ENCODE measurements at regions not wholly inside any gene's neighbourhood (a gene's known extent, or its start where the extent isn't known, plus 50 kb on each side); places are given as distances from the start of the nearest gene placed in this dataset.

DNA sequence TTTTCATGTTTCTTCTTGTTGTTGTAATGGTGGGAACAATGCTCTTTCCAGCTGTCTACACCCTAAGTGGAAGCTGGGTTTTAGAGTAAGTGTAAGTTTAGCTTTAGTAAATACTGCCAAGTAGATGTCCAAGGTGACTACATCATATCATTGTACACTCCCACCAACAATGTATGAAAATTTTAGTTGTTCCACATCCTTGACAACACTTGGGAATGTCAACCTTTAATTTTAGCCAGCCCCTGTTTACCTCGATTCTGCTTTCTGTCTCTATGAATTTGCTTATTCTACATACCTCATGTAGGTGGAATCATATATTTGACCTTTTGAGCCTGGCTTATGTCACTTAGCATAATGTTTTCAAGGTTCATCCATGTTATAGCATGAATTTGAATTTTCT is 93.0 kb downstream of the MTPAP start:
- in situ Hi-C loops (cut with MboI; ENCODE audit: low pct_unique_long_range_greater_than_20kb in 2 of 9, low sequenced_read_pairs in 9 of 9, unreplicated experiment in 9 of 9): no loop called here
- Histone ChIP-seq H3K4me3 (no peak overlapping the region), H3K27ac (no peak overlapping the region), H3K4me1 (replicated peaks in 1 of 2) (no peaks in the 10 kb centered on the region)
- WGBS, 10 experiments: 0 to 100% (median 67%) methylated on average over 1 of the region's 1 CpG; no CpG with 5 or more reads in 5 of the 10 experiments
- ATAC-seq (replicated peaks in 6 of 8): no peak

DNA sequence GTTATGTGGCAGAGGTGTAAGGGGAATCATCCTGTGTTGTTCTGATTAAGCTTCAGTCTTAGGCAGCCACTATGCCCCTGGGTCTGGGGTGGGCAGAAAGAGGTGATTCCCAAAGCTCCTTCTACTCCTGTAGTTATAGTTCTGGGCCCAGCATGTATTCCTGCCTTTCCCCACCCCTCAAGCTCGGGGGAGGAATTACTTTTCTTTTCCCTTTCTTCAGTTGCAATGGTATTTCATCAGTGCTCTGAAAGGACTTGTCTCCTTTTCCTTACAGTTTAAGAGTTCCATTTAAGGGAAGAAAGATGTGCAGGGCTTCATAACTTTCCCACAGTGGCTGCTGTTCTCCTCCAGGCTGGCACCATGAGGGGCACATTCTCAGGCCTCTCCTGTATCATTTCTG is 94.2 kb downstream of the MTPAP start:
- Histone ChIP-seq H3K4me1 (replicated peaks in 1 of 2) (no peaks in the 10 kb centered on the region), H3K4me3 (no peak overlapping the region), H3K27ac (no peak overlapping the region)
- ATAC-seq (replicated peaks in 6 of 8): no peak
- WGBS, 10 experiments: 0 to 75% (median 27%) methylated on average over 1 of the region's 1 CpG; no CpG with 5 or more reads in 4 of the 10 experiments
- in situ Hi-C loops (cut with MboI; ENCODE audit: low pct_unique_long_range_greater_than_20kb in 2 of 9, low sequenced_read_pairs in 9 of 9, unreplicated experiment in 9 of 9): no loop called here

DNA sequence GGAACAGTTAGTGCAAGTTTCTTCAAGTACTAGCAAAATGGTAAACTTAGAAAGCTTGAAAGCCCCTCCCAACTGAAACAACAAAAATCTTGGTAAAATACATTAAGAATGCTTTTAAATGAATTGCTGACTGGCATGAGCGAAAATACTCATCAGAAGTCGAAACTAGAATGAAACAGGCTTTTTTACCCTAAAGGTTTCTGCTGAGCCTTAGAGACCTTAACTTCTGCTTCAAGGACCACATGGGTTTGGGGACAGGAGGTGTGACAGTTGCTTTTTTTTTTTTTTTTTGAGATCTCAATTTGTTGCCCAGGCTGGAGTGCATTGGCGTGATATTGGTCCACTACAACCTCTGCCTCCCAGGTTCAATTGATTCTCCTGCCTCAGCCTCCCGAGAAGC is 100.3 kb downstream of the MTPAP start:
- H3K4me3 ChIP-seq: no peak overlapping the region
- in situ Hi-C loops (cut with MboI; ENCODE audit: low pct_unique_long_range_greater_than_20kb in 2 of 9, low sequenced_read_pairs in 9 of 9, unreplicated experiment in 9 of 9): no loop called here
- 27 to 100% (median 92%) methylated on average over 2 to 4 of the region's 4 CpGs for WGBS, 10 experiments

DNA sequence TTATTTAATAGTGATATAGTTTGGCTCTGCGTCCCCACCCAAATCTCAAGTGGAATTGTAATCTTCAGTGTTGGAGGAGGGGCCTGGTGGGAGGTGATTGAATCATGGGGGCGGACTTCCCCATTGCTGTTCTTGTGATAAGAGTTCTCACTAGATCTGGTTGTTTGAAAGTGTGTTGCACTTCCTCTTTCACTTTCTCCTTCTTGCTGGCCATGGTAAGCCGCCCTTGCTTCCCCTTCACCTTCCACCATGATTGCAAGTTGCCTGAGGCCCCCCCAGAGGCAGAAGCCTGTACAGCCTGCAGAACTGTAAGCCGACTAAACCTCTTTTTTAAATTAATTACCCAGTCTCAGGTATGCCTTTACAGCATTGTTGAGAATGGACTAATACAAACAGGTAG is 101.4 kb downstream of the MTPAP start:
- 49 to 100% (median 94%) methylated on average over 1 to 3 of the region's 4 CpGs; no CpG with 5 or more reads in 1 of the 10 experiments for WGBS, 10 experiments
- Histone ChIP-seq H3K27ac (no peak overlapping the region), H3K4me3 (no peak overlapping the region), H3K4me1 (replicated peaks in 1 of 2) (no peaks in the 10 kb centered on the region)
- in situ Hi-C loops (cut with MboI; ENCODE audit: low pct_unique_long_range_greater_than_20kb in 2 of 9, low sequenced_read_pairs in 9 of 9, unreplicated experiment in 9 of 9): no loop called here
- ATAC-seq (replicated peaks in 6 of 8): no peak

More for the DNA sequence above, 100.3 kb downstream of the MTPAP start:
- H3K27ac ChIP-seq: no peak overlapping the region
- no peak for ATAC-seq (replicated peaks in 6 of 8)
- no peaks in the 10 kb centered on the region for H3K4me1 ChIP-seq (replicated peaks in 1 of 2)

DNA sequence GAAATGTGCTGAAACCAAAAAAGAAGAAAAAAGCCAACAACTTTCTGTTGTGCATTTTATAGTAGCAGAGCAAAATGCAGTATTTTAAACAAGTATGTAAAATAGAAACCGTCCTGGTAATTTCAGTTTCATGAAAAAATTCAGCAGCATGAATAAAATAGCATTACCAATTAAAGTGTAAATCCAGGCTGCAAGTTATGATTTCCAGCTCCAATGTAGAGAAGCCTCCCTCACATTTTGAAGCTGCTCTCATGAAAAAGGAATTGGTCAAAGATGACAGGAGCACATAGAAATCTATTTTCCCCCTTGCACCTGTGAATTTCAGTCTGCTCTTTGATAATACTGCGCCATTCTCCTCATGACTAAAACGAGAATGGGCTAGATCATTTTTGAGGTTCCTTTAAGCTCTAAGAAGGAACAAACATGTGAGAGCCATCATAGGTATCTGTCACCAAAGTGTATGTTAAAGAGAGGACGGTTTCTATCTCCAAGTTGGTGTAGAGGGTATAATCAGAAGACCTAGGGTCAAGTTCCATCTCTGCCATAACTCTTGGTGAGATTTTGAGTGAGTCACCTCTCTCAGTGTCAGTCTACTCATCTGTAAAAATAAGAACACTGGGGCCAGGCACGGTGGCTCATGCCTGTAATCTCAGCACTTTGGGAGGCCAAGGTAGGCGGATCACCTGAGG is 107.5 kb downstream of the MTPAP start:
- Histone ChIP-seq H3K27ac (no peak overlapping the region), H3K4me1 (replicated peaks in 1 of 2) (no peaks in the 10 kb centered on the region), H3K4me3 (no peak overlapping the region)
- in situ Hi-C loops (cut with MboI; ENCODE audit: low pct_unique_long_range_greater_than_20kb in 2 of 9, low sequenced_read_pairs in 9 of 9, unreplicated experiment in 9 of 9): no loop called here
- no peak for ATAC-seq (replicated peaks in 6 of 8)
- 28 to 88% (median 63%) methylated on average over 2 to 4 of the region's 6 CpGs for WGBS, 10 experiments

DNA sequence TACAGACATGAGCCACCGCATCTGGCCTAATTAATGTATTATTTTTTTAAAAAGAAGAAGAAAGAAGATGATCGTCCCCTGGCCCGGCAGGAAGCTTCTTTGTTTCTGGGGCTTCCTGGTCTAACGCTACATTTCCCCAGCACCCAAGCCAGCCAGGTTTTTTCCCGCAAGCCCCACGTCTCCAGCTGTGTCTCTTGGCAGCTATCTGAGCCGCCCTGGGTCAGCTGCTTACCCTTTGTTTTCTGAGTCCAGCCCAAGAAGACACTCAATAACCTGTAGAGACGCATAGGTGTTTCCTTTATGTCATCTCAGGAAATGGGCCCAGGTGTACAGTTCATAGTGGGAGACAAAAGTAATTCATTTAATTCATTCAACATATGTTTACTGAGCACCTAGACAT is 110.2 kb downstream of the MTPAP start:
- WGBS, 10 experiments: 67 to 100% (median 83%) methylated on average over 1 to 5 of the region's 8 CpGs; no CpG with 5 or more reads in 4 of the 10 experiments
- H3K27ac ChIP-seq: no peak overlapping the region
- ATAC-seq (replicated peaks in 6 of 8): no peak
- no peaks in the 10 kb centered on the region for H3K4me1 ChIP-seq (replicated peaks in 1 of 2)
- in situ Hi-C loops (cut with MboI; ENCODE audit: low pct_unique_long_range_greater_than_20kb in 2 of 9, low sequenced_read_pairs in 9 of 9, unreplicated experiment in 9 of 9): loop anchor here in 1 of 9 experiments (10.0 kb wide), 1 partner anchor 234 kb away; no protein-coding TSS in a partner anchor
- no peak overlapping the region for H3K4me3 ChIP-seq

DNA sequence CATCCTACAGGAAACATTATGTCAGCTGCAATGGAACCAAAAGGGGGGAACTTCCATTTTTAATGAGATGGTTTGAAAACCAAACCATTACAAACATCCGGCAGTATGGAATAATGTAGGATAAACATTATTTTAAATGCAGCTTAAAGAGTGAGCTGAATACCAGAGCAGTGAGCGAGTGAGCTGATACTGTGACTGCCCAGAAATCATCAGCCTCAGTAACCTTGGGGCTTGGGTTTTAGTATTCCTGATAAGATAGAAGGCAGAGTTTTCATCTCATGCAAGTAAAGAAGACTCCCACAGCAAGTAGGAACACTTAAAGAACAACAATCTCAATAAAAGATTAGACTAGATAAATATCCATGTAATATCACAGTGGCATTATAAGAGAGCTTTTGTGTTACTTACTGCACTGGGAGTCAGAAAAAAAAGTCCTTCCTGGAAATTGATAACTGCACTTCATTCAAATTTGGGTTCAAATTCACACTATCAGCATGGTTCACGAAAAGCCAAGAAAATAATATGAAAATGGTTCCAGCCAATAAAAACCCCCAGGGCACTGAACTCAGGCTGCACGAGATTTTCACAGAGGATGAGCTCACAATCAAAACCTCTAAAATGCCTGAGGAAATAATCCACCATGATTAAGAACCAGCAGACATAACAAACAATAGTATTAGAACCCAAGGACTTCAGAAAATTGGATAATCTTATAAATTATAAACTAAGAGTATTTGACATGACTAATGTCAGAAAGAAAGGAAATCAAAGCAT is 115.7 kb downstream of the MTPAP start:
- in situ Hi-C loops (cut with MboI; ENCODE audit: low pct_unique_long_range_greater_than_20kb in 2 of 9, low sequenced_read_pairs in 9 of 9, unreplicated experiment in 9 of 9): loop anchor here in 1 of 9 experiments (10.0 kb wide), 1 partner anchor 229 kb away; no protein-coding TSS in a partner anchor
- WGBS, 10 experiments: 43 to 100% (median 88%) methylated on average over 1 to 4 of the region's 4 CpGs
- no peak overlapping the region for H3K27ac ChIP-seq
- H3K4me3 ChIP-seq: no peak overlapping the region
- no peak for ATAC-seq (replicated peaks in 6 of 8)
- H3K4me1 ChIP-seq (replicated peaks in 1 of 2): no peaks in the 10 kb centered on the region

DNA sequence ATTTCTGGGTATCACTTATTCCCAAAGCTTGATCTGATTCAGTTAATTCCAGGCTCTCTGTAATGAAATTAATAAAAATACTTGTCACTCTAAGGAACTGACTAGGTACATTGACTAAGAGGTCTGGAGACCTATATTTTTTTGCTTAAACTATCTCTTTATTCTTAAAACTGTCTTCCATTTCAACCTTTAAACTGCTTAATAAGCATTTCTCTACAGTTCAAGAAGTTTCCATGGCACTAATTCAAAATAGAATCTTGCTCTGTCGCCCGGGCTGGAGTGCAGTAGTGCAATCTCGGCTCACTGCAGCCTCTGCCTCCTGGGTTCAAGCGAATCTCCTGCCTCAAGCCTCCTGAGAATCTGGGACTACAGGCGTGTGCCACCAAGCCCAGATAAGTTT is 117.4 kb downstream of the MTPAP start:
- in situ Hi-C loops (cut with MboI; ENCODE audit: low pct_unique_long_range_greater_than_20kb in 2 of 9, low sequenced_read_pairs in 9 of 9, unreplicated experiment in 9 of 9): loop anchor here in 1 of 9 experiments (10.0 kb wide), 1 partner anchor 227 kb away; no protein-coding TSS in a partner anchor
- 57 to 96% (median 77%) methylated on average over 1 to 5 of the region's 5 CpGs; no CpG with 5 or more reads in 4 of the 10 experiments for WGBS, 10 experiments
- Histone ChIP-seq H3K4me1 (replicated peaks in 1 of 2) (no peaks in the 10 kb centered on the region), H3K27ac (no peak overlapping the region), H3K4me3 (no peak overlapping the region)
- no peak for ATAC-seq (replicated peaks in 6 of 8)

DNA sequence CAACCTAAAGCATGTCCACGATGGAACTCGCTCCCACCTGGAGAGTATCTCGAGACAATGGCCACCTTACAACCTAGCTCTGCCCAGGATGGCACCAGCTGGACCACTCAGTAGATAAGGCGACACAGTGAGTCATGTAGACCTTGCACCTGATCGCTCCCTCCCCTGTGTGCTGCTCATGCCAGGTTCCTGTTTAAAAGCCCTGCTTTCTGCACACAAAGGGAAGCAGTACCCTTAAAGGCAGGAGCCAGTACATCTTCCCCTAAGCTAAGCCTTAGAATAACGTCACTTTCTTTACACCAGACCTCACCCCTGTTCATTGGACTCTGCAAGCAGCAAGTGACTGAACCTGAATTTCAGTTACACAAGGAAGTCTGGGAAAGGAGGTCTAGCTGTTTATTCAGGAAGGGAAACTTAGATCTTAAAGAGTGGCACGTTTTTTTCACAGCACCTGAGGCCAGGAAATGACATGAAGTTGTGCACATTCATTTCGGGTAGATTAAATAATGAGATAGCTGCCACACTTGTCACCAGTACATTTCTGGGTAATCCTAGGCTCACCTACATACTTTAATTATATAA is 117.9 kb downstream of the MTPAP start:
- in situ Hi-C loops (cut with MboI; ENCODE audit: low pct_unique_long_range_greater_than_20kb in 2 of 9, low sequenced_read_pairs in 9 of 9, unreplicated experiment in 9 of 9): loop anchor here in 1 of 9 experiments (10.0 kb wide), 1 partner anchor 226 kb away; no protein-coding TSS in a partner anchor
- 0 to 100% (median 69%) methylated on average over 1 to 8 of the region's 8 CpGs; no CpG with 5 or more reads in 1 of the 10 experiments for WGBS, 10 experiments
- ATAC-seq (replicated peaks in 6 of 8): no peak

DNA sequence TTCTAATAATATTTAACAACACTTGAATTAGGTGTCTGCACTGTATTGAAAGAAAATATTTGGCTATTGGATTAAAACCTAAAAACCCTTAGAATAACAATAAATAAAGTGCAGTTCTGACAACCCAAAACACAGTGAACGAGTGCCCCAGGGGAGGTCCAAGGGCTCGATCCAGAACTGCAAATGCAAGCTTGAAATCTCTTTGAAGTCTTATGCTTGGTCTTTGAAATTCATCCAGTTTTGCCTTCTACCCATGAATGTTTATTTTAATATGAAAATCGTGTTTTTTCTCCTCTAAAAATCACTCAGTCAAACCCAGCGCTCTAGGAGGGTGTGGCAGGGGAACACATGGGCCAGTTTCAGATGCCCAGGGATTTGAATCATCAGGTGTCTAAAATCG is 119.5 kb downstream of the MTPAP start:
- 14 to 89% (median 65%) methylated on average over 1 to 5 of the region's 5 CpGs; no CpG with 5 or more reads in 2 of the 10 experiments for WGBS, 10 experiments
- in situ Hi-C loops (cut with MboI; ENCODE audit: low pct_unique_long_range_greater_than_20kb in 2 of 9, low sequenced_read_pairs in 9 of 9, unreplicated experiment in 9 of 9): no loop called here
- Histone ChIP-seq H3K4me1 (replicated peaks in 1 of 2) (no peaks in the 10 kb centered on the region), H3K4me3 (no peak overlapping the region), H3K27ac (no peak overlapping the region)
- ATAC-seq (replicated peaks in 6 of 8): no peak

More for the DNA sequence above, 117.9 kb downstream of the MTPAP start:
- H3K27ac ChIP-seq: no peak overlapping the region
- no peaks in the 10 kb centered on the region for H3K4me1 ChIP-seq (replicated peaks in 1 of 2)
- H3K4me3 ChIP-seq: no peak overlapping the region

DNA sequence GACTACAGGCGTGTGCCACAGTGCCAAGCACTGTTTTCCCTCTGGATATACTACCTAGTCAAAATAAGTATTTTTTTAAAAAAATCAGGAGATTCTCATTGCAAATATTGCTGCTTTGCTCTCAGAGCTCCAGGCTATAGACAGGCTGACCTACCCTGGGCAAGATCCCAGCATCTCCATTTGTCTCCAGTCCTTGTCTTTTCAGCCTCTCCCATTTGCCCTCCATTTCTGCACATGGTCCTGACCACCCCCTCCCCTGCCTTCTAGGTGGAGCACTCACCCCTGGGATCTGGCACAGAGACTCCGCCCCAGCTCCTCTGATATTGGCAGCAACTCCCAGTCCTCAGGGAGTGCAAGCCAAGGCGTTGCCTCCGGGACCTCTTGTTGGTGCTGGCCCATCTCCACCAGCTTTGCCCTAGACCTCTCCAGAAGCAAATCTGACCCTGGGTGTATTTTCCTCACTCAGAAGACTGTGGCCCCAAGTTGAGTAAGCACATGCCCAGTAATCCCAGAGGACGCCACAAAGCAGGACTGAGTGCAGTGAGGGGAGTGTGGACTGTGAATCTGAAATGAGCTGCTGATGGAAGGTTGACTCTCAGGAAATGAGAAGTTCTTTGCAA is 120.6 kb downstream of the MTPAP start:
- Histone ChIP-seq H3K27ac (no peak overlapping the region), H3K4me1 (replicated peaks in 1 of 2) (no peaks in the 10 kb centered on the region), H3K4me3 (no peak overlapping the region)
- WGBS, 10 experiments: 17 to 100% (median 100%) methylated on average over 1 to 3 of the region's 5 CpGs; no CpG with 5 or more reads in 7 of the 10 experiments
- in situ Hi-C loops (cut with MboI; ENCODE audit: low pct_unique_long_range_greater_than_20kb in 2 of 9, low sequenced_read_pairs in 9 of 9, unreplicated experiment in 9 of 9): no loop called here
- peak in 2 of 8 experiments; percentile 61 to 68 for ATAC-seq (replicated peaks in 6 of 8)

DNA sequence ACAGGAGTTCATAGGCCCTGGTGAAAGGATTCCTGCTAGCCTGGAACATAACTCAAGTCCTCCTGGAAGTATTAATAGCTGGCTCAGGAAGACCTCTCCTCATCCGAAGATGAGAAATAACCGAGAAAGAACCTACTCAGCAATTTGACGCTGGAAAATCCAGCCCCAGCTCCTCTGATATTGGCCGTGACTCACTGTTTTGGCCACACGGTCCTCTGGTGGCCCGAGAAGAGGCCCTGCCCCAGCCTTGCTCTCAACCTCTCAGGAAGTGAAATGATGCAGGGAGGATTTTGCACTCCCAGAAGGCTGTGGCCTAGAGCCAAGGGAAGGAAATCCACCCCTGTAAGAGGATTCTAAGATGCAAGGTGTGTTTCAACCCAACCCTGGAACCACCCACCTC is 121.6 kb downstream of the MTPAP start:
- Histone ChIP-seq H3K4me1 (replicated peaks in 1 of 2) (no peaks in the 10 kb centered on the region), H3K4me3 (no peak overlapping the region), H3K27ac (no peak overlapping the region)
- ATAC-seq (replicated peaks in 6 of 8): peak in 2 of 8 experiments; percentile 46 to 72
- WGBS, 10 experiments: 0 to 100% (median 80%) methylated on average over 1 to 6 of the region's 6 CpGs; no CpG with 5 or more reads in 5 of the 10 experiments
- in situ Hi-C loops (cut with MboI; ENCODE audit: low pct_unique_long_range_greater_than_20kb in 2 of 9, low sequenced_read_pairs in 9 of 9, unreplicated experiment in 9 of 9): no loop called here
